GM12892 (cell line): ENCODE measurements at regions not wholly inside any gene's neighbourhood (a gene's known extent, or its start where the extent isn't known, plus 50 kb on each side); places are given as distances from the start of the nearest gene placed in this dataset.

Experiments
- DNase-seq: peaks from one replicate; pipeline ENCODE4 v3.0.0; 2011; ENCODE audit not compliant: insufficient read length
- FAIRE-seq: peaks from 2 replicates; lab custom pipeline; 2011; peaks lifted over from hg19 to GRCh38; lab: Jason Lieb, UNC
- POLR2A ChIP-seq: IDR thresholded peaks from 2 replicates; pipeline ENCODE4 v1.6.1; 2011; ENCODE audit warnings: low read depth, low read length, control low read depth
- POLR2AphosphoS5 ChIP-seq: IDR thresholded peaks from 2 replicates; pipeline ENCODE4 v1.6.1; 2011; ENCODE audit warnings: low read depth, low read length, control low read depth
- TAF1 ChIP-seq: IDR thresholded peaks from 2 replicates; pipeline ENCODE4 v1.6.1; 2011; ENCODE audit warnings: low read depth, mild to moderate bottlenecking, control low read depth, low read length, borderline replicate concordance

DNA sequence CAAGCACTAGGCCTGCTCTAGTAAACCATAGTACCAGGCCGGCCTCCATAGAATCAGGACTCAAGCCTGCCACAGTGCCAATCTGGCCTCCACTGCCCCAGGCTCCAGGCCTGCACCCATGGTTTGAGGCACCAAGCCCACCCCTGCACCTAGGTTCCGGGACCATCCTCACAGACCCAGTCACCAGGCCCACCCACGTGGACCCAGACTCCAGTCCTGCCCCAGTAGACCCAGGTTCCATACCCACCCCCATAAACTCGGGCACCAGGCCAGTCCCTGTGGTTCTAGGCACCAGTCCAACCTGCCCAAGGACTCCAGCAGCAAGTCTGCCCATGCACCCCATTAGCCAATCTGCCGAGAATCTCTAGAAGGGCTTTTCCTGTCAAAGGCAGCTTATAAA is 501.8 kb upstream of the TMPO start:
- TF ChIP-seq TAF1 = no peak
- TF ChIP-seq POLR2A = no peak
- no peak for TF ChIP-seq POLR2AphosphoS5
- no peak for FAIRE-seq
- no peak for DNase-seq

GRCh38 chr12:98018836-98019235 is 496.6 kb upstream of the TMPO start:
- FAIRE-seq (no peak), DNase-seq (no peak)
- no peak for TF ChIP-seq TAF1
- no peak for TF ChIP-seq POLR2AphosphoS5
- TF ChIP-seq POLR2A = no peak

DNA sequence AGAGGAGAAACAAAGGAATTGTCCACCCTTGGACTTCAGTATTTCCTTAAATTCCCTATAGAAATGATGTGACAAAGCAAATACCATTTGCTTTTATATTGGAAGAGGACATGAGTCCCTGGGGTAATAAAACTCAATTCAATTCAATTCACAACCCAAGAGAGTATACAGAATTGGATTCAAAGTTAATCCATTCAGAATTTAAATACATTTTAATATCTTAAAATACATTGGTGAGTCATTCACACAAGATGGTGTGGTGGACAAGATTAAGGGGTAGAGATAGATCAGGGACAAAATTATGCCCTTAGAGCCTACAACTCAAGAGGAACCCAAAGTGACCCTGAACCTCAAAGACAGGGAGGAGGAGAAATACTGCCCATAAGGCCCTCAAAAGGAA is 495.0 kb upstream of the TMPO start:
- FAIRE-seq = no peak

GRCh38 chr12:98022961-98023360 is 492.4 kb upstream of the TMPO start:
- DNase-seq (no peak), FAIRE-seq (no peak)
- TF ChIP-seq TAF1 (no peak), POLR2AphosphoS5 (no peak), POLR2A (no peak)

More for the DNA sequence above, 495.0 kb upstream of the TMPO start:
- DNase-seq = no peak
- TF ChIP-seq POLR2A = no peak
- TF ChIP-seq TAF1 = no peak
- TF ChIP-seq POLR2AphosphoS5 = no peak

- no peak for DNase-seq
- FAIRE-seq = no peak
- TF ChIP-seq POLR2AphosphoS5 (no peak), POLR2A (no peak), TAF1 (no peak)
Measured at GRCh38 chr12:98037401-98038140, 477.8 kb upstream of the TMPO start.

DNA sequence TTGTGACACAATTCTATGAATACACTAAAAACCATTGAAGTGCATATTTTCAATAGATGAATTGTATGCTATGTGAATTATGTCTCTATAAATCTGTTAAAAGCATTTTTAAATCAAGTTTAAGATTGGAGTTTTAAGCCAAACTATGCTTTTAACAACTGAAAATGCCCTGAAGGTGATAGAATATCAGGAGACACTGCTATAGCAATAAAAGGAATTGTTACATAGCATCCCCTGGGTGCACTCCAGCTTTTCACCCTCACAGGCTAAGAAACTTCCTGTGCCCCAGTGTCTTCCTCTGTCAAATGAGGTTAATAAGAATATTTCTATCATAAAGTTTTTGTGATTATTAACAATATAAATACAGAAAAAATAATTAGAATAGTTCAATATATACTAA is 472.7 kb upstream of the TMPO start:
- DNase-seq (no peak), FAIRE-seq (no peak)
- TF ChIP-seq POLR2AphosphoS5 (no peak), POLR2A (no peak), TAF1 (no peak)

- TF ChIP-seq POLR2AphosphoS5 (no peak), POLR2A (no peak), TAF1 (no peak)
- no peak for FAIRE-seq
- DNase-seq = no peak
Measured at GRCh38 chr12:98045395-98045794, 470.0 kb upstream of the TMPO start.

DNA sequence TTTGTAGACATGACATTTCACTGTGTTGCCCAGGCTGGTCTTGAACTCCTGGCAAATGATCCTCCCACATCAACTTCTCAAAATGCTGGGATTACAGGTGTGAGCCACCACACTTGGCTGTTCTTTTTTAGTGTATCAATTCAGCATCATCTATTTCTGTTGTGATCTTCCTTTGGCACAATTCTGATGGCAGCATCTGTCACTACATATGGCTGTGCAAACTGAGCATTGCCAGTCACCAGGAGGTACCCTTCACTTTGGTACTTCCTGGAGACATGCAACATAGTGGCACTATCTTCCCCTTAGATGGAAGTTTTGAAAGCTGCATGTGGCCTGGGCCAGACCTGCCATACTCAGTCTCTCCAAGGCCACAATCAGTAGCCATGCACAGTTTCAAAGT is 467.1 kb upstream of the TMPO start:
- DNase-seq = no peak
- TF ChIP-seq TAF1 (no peak), POLR2AphosphoS5 (no peak)
- no peak for FAIRE-seq

DNA sequence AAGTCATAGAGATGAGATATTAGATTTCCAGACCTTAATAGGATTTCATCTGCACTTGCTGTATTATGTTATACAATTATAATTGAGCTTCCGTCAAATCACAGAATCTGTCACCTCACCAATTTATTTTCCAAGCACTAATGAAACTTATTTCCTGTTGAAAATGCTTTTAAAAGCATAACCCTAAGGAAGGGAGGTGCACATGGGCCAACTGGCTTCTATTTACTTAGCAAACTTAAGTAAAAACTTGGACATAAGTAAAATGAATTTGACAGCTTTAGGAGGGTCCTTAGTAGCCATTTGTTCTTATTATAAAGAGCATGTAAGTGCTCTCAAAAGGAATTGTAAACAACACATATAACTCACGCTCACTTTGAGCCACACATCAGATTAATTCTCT is 462.2 kb upstream of the TMPO start:
- no peak for FAIRE-seq
- TF ChIP-seq POLR2A (no peak), TAF1 (no peak), POLR2AphosphoS5 (no peak)
- DNase-seq = no peak

DNA sequence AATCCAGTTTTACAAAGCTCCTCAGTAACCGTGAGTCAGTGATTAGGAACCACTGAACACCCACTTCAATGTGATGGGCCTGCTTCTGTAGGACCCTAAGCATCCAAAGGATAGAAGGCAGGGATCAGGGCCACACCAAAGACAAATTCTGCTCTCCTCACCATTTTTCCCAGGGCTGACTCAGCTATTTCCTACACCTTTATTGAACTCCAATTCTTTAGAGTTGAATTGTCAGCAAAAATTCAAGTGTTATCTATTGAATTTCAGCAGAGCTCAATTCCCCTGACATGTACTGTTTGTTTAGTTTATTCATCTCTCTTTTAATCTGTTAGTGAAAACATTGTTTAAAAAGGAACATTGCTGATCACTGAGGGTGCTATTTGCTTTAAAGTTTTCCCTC is 457.7 kb upstream of the TMPO start:
- no peak for DNase-seq
- FAIRE-seq = no peak
- no peak for TF ChIP-seq POLR2A
- no peak for TF ChIP-seq POLR2AphosphoS5
- no peak for TF ChIP-seq TAF1

DNA sequence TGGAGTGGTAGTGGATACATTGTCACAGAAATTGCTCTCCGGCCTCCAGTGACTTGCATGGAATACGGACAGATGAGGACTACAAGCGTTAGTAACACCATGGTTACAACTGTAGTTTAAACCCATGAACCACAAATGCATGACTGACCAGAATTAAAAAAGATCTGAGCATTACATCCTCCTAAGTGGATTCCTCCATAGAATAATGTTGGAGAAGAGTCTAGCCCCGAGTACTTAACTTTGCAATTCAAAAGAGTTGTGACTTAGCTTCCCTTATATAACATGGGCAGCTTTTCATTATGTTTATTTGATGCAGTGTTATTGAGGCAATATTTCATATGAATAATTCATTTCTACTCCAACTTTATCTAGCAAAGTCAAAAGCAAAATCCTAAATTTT is 457.2 kb upstream of the TMPO start:
- TF ChIP-seq TAF1 = no peak
- TF ChIP-seq POLR2A = no peak
- TF ChIP-seq POLR2AphosphoS5 = no peak
- DNase-seq = no peak
- FAIRE-seq = no peak

GRCh38 chr12:98058838-98059237 is 456.6 kb upstream of the TMPO start:
- TF ChIP-seq POLR2AphosphoS5 (no peak), POLR2A (no peak), TAF1 (no peak)
- FAIRE-seq = no peak

More at GRCh38 chr12:98058838-98059237, 456.6 kb upstream of the TMPO start:
- DNase-seq = no peak
